ENCODE measurements at regions not wholly inside any gene's neighbourhood (a gene's known extent, or its start where the extent isn't known, plus 50 kb on each side); places are given as distances from the start of the nearest gene placed in this dataset.

- Histone ChIP-seq H3K27ac (no peak overlapping the region), H3K9me3 (no peaks in the 10 kb centered on the region), H3K4me3 (no peak overlapping the region), H3K27me3 (no peaks in the 10 kb centered on the region), H3K36me3 (no peaks in the 10 kb centered on the region), H3K4me1 (no peaks in the 10 kb centered on the region)
- DNase-seq (ENCODE audit: extremely low spot score in 2 of 2), result no peak
- TF ChIP-seq CTCF (IDR thresholded peaks at IDR 0.05) (no peak), POLR2A (IDR thresholded peaks at IDR 0.05) (no peak), POLR2AphosphoS5 (IDR thresholded peaks at IDR 0.05; ENCODE audit: insufficient read depth in 1 of 2, low read depth in 1 of 2) (no peak)
- intact Hi-C loops (cut with DNase I), result no loop called here
These were observed 144.7 kb upstream of the FUT8 start for GRCh38 chr14:65267856-65268255.

- intact Hi-C loops (cut with DNase I), result no loop called here
- no peak overlapping the region for H3K27ac ChIP-seq
- DNase-seq (ENCODE audit: extremely low spot score in 2 of 2), result no peak
- H3K36me3 ChIP-seq, result no peaks in the 10 kb centered on the region
- no peaks in the 10 kb centered on the region for H3K27me3 ChIP-seq
- H3K4me3 ChIP-seq, result no peak overlapping the region
- no peaks in the 10 kb centered on the region for H3K4me1 ChIP-seq
- no peak for TF ChIP-seq POLR2AphosphoS5 (IDR thresholded peaks at IDR 0.05; ENCODE audit: insufficient read depth in 1 of 2, low read depth in 1 of 2)
- TF ChIP-seq POLR2A (IDR thresholded peaks at IDR 0.05), result no peak
- no peak for TF ChIP-seq CTCF (IDR thresholded peaks at IDR 0.05)
- H3K9me3 ChIP-seq, result no peaks in the 10 kb centered on the region
These were observed 143.9 kb upstream of the FUT8 start for GRCh38 chr14:65268594-65268993.

- no peaks in the 10 kb centered on the region for H3K4me1 ChIP-seq
- DNase-seq (ENCODE audit: extremely low spot score in 2 of 2), result no peak
- intact Hi-C loops (cut with DNase I), result no loop called here
- no peaks in the 10 kb centered on the region for H3K27me3 ChIP-seq
- no peaks in the 10 kb centered on the region for H3K9me3 ChIP-seq
- H3K4me3 ChIP-seq, result no peak overlapping the region
- H3K36me3 ChIP-seq, result no peaks in the 10 kb centered on the region
- TF ChIP-seq POLR2AphosphoS5 (IDR thresholded peaks at IDR 0.05; ENCODE audit: insufficient read depth in 1 of 2, low read depth in 1 of 2) (no peak), POLR2A (IDR thresholded peaks at IDR 0.05) (no peak), CTCF (IDR thresholded peaks at IDR 0.05) (no peak)
- H3K27ac ChIP-seq, result no peak overlapping the region
These were observed 142.8 kb upstream of the FUT8 start for GRCh38 chr14:65269732-65270131.

- H3K27ac ChIP-seq, result no peak overlapping the region
- H3K27me3 ChIP-seq, result no peaks in the 10 kb centered on the region
- no peak for DNase-seq (ENCODE audit: extremely low spot score in 2 of 2)
- H3K4me3 ChIP-seq, result no peak overlapping the region
- no peak for TF ChIP-seq POLR2AphosphoS5 (IDR thresholded peaks at IDR 0.05; ENCODE audit: insufficient read depth in 1 of 2, low read depth in 1 of 2)
- no peak for TF ChIP-seq POLR2A (IDR thresholded peaks at IDR 0.05)
- TF ChIP-seq CTCF (IDR thresholded peaks at IDR 0.05), result no peak
- H3K4me1 ChIP-seq, result no peaks in the 10 kb centered on the region
- no peaks in the 10 kb centered on the region for H3K36me3 ChIP-seq
- intact Hi-C loops (cut with DNase I), result no loop called here
- no peaks in the 10 kb centered on the region for H3K9me3 ChIP-seq
These were observed 135.5 kb upstream of the FUT8 start for GRCh38 chr14:65277027-65277426.

GRCh38 chr14:65277580-65278270 lies 134.8 kb upstream of the FUT8 start:
- no peak for DNase-seq (ENCODE audit: extremely low spot score in 2 of 2)
- H3K27ac ChIP-seq, result no peak overlapping the region
- no peak overlapping the region for H3K4me3 ChIP-seq
- H3K9me3 ChIP-seq, result no peaks in the 10 kb centered on the region
- H3K36me3 ChIP-seq, result no peaks in the 10 kb centered on the region
- peaks cover 3% of the 10 kb centered on the region for H3K4me1 ChIP-seq
- intact Hi-C loops (cut with DNase I), result no loop called here
- TF ChIP-seq POLR2A (IDR thresholded peaks at IDR 0.05) (no peak), POLR2AphosphoS5 (IDR thresholded peaks at IDR 0.05; ENCODE audit: insufficient read depth in 1 of 2, low read depth in 1 of 2) (no peak), CTCF (IDR thresholded peaks at IDR 0.05) (no peak)
- no peaks in the 10 kb centered on the region for H3K27me3 ChIP-seq
